ENCODE measurements at regions not wholly inside any gene's neighbourhood (a gene's known extent, or its start where the extent isn't known, plus 50 kb on each side); places are given as distances from the start of the nearest gene placed in this dataset.
"Not testable (repeated sequence)": the region's sequence is repeated elsewhere in the genome, so short reads cannot be mapped to it uniquely, and the experiment has no call there.

- H3K4me1 Mint-ChIP-seq (ENCODE audit: low read depth); H3K27me3 Mint-ChIP-seq (ENCODE audit: low read depth); H3K4me3 Mint-ChIP-seq; DNase-seq; H3K9me3 Mint-ChIP-seq; H3K36me3 Mint-ChIP-seq (ENCODE audit: low read depth); H3K27ac Mint-ChIP-seq; intact Hi-C loops (cut with micrococcal nuclease): not testable (repeated sequence)
- CTCF ChIA-PET = interaction anchor here (1.2 kb wide), 1 partner anchor 117 kb away, joined by 3 read pairs; no protein-coding TSS in a partner anchor
Observed at GRCh38 chr6:159538031-159538430, 155.0 kb downstream of the SOD2 start.

GRCh38 chr6:159535656-159536350 is 157.2 kb downstream of the SOD2 start:
- Mint-ChIP-seq H3K4me3 (no peak overlapping the region), H3K36me3 (ENCODE audit: low read depth) (no peaks in the 10 kb centered on the region), H3K27me3 (ENCODE audit: low read depth) (no peaks in the 10 kb centered on the region), H3K27ac (no peak overlapping the region), H3K4me1 (ENCODE audit: low read depth) (no peaks in the 10 kb centered on the region), H3K9me3 (no peaks in the 10 kb centered on the region)
- CTCF ChIA-PET = interaction anchor here (0.7 kb wide), 1 partner anchor 9 kb away, joined by 4 read pairs; no protein-coding TSS in a partner anchor
- DNase-seq = no peak
- intact Hi-C loops (cut with micrococcal nuclease) = no loop called here

GRCh38 chr6:159533568-159533967 is 159.5 kb downstream of the SOD2 start:
- Mint-ChIP-seq H3K4me1 (ENCODE audit: low read depth) (no peaks in the 10 kb centered on the region), H3K4me3 (no peak overlapping the region), H3K27ac (no peak overlapping the region), H3K9me3 (no peaks in the 10 kb centered on the region), H3K36me3 (ENCODE audit: low read depth) (no peaks in the 10 kb centered on the region), H3K27me3 (ENCODE audit: low read depth) (peaks cover 3% of the 10 kb centered on the region)
- intact Hi-C loops (cut with micrococcal nuclease) = no loop called here
- CTCF ChIA-PET = interaction anchor here (0.8 to 1.0 kb wide), 2 partner anchors 11 to 60 kb away, joined by 3 read pairs; no protein-coding TSS in a partner anchor
- DNase-seq = no peak

GRCh38 chr6:159533016-159533415 is 160.0 kb downstream of the SOD2 start:
- intact Hi-C loops (cut with micrococcal nuclease) = no loop called here
- Mint-ChIP-seq H3K27ac (no peak overlapping the region), H3K36me3 (ENCODE audit: low read depth) (no peaks in the 10 kb centered on the region), H3K4me3 (no peak overlapping the region), H3K4me1 (ENCODE audit: low read depth) (no peaks in the 10 kb centered on the region), H3K27me3 (ENCODE audit: low read depth) (peaks cover 3% of the 10 kb centered on the region), H3K9me3 (no peaks in the 10 kb centered on the region)
- no peak for DNase-seq
- CTCF ChIA-PET = no interaction called here

GRCh38 chr6:159532155-159532554 is 160.9 kb downstream of the SOD2 start:
- no peaks in the 10 kb centered on the region for H3K9me3 Mint-ChIP-seq
- no peaks in the 10 kb centered on the region for H3K4me1 Mint-ChIP-seq (ENCODE audit: low read depth)
- H3K27me3 Mint-ChIP-seq (ENCODE audit: low read depth) = peaks cover 8% of the 10 kb centered on the region
- DNase-seq = no peak
- no peak overlapping the region for H3K27ac Mint-ChIP-seq
- no peak overlapping the region for H3K4me3 Mint-ChIP-seq
- CTCF ChIA-PET = no interaction called here
- intact Hi-C loops (cut with micrococcal nuclease) = no loop called here
- no peaks in the 10 kb centered on the region for H3K36me3 Mint-ChIP-seq (ENCODE audit: low read depth)

GRCh38 chr6:159529934-159530333 is 163.1 kb downstream of the SOD2 start:
- DNase-seq = no peak
- Mint-ChIP-seq H3K36me3 (ENCODE audit: low read depth) (no peaks in the 10 kb centered on the region), H3K4me3 (no peak overlapping the region), H3K4me1 (ENCODE audit: low read depth) (no peaks in the 10 kb centered on the region), H3K27me3 (ENCODE audit: low read depth) (peaks cover 17% of the 10 kb centered on the region), H3K9me3 (no peaks in the 10 kb centered on the region), H3K27ac (no peak overlapping the region)
- CTCF ChIA-PET = no interaction called here
- intact Hi-C loops (cut with micrococcal nuclease) = no loop called here

- H3K4me3 Mint-ChIP-seq = no peak overlapping the region
- DNase-seq = no peak
- no peak overlapping the region for H3K27ac Mint-ChIP-seq
- H3K4me1 Mint-ChIP-seq (ENCODE audit: low read depth) = no peaks in the 10 kb centered on the region
- CTCF ChIA-PET = no interaction called here
- intact Hi-C loops (cut with micrococcal nuclease) = no loop called here
- H3K27me3 Mint-ChIP-seq (ENCODE audit: low read depth) = peaks cover 17% of the 10 kb centered on the region
- H3K36me3 Mint-ChIP-seq (ENCODE audit: low read depth) = no peaks in the 10 kb centered on the region
- no peaks in the 10 kb centered on the region for H3K9me3 Mint-ChIP-seq
Observed at GRCh38 chr6:159527351-159527750, 165.7 kb downstream of the SOD2 start.

- no peak overlapping the region for H3K4me3 Mint-ChIP-seq
- no peak for DNase-seq
- H3K27me3 Mint-ChIP-seq (ENCODE audit: low read depth) = peaks cover 20% of the 10 kb centered on the region
- CTCF ChIA-PET = interaction anchor here (0.6 kb wide), 1 partner anchor 123 kb away, joined by 6 read pairs; no protein-coding TSS in a partner anchor
- no peaks in the 10 kb centered on the region for H3K9me3 Mint-ChIP-seq
- intact Hi-C loops (cut with micrococcal nuclease) = no loop called here
- H3K27ac Mint-ChIP-seq = no peak overlapping the region
- H3K36me3 Mint-ChIP-seq (ENCODE audit: low read depth) = no peaks in the 10 kb centered on the region
- H3K4me1 Mint-ChIP-seq (ENCODE audit: low read depth) = no peaks in the 10 kb centered on the region
Observed at GRCh38 chr6:159525445-159526025, 167.5 kb downstream of the SOD2 start.

GRCh38 chr6:159522877-159523547 is 170.0 kb downstream of the SOD2 start:
- Mint-ChIP-seq H3K36me3 (ENCODE audit: low read depth) (no peaks in the 10 kb centered on the region), H3K27ac (no peak overlapping the region), H3K4me3 (no peak overlapping the region), H3K9me3 (no peaks in the 10 kb centered on the region), H3K4me1 (ENCODE audit: low read depth) (no peaks in the 10 kb centered on the region), H3K27me3 (ENCODE audit: low read depth) (peaks cover 27% of the 10 kb centered on the region)
- CTCF ChIA-PET = interaction anchor here (1.3 kb wide), 1 partner anchor 13 kb away, joined by 3 read pairs; no protein-coding TSS in a partner anchor
- intact Hi-C loops (cut with micrococcal nuclease) = no loop called here
- no peak for DNase-seq

- H3K4me3 Mint-ChIP-seq = no peak overlapping the region
- peaks cover 4% of the 10 kb centered on the region for H3K9me3 Mint-ChIP-seq
- H3K4me1 Mint-ChIP-seq (ENCODE audit: low read depth) = no peaks in the 10 kb centered on the region
- H3K27ac Mint-ChIP-seq = no peak overlapping the region
- intact Hi-C loops (cut with micrococcal nuclease) = no loop called here
- no peaks in the 10 kb centered on the region for H3K36me3 Mint-ChIP-seq (ENCODE audit: low read depth)
- CTCF ChIA-PET = no interaction called here
- DNase-seq = no peak
- peaks cover 24% of the 10 kb centered on the region for H3K27me3 Mint-ChIP-seq (ENCODE audit: low read depth)
Observed at GRCh38 chr6:159521962-159522361, 171.1 kb downstream of the SOD2 start.

- intact Hi-C loops (cut with micrococcal nuclease) = no loop called here
- CTCF ChIA-PET = no interaction called here
- peaks cover 11% of the 10 kb centered on the region for H3K9me3 Mint-ChIP-seq
- H3K27ac Mint-ChIP-seq = no peak overlapping the region
- DNase-seq = no peak
- no peak overlapping the region for H3K4me3 Mint-ChIP-seq
- H3K36me3 Mint-ChIP-seq (ENCODE audit: low read depth) = no peaks in the 10 kb centered on the region
- H3K27me3 Mint-ChIP-seq (ENCODE audit: low read depth) = peaks cover 16% of the 10 kb centered on the region
- no peaks in the 10 kb centered on the region for H3K4me1 Mint-ChIP-seq (ENCODE audit: low read depth)
Observed at GRCh38 chr6:159520002-159520401, 173.0 kb downstream of the SOD2 start.

- intact Hi-C loops (cut with micrococcal nuclease) = not testable (repeated sequence)
- CTCF ChIA-PET = interaction anchor here (0.6 kb wide), 1 partner anchor 76 kb away, joined by 4 read pairs; no protein-coding TSS in a partner anchor
Observed at GRCh38 chr6:159515811-159516210, 177.2 kb downstream of the SOD2 start.

More at GRCh38 chr6:159515811-159516210, 177.2 kb downstream of the SOD2 start:
- Mint-ChIP-seq H3K27me3 (ENCODE audit: low read depth) (peaks cover 15% of the 10 kb centered on the region), H3K9me3 (peaks cover 11% of the 10 kb centered on the region)
- not testable (repeated sequence) for H3K27ac Mint-ChIP-seq; H3K4me1 Mint-ChIP-seq (ENCODE audit: low read depth); H3K36me3 Mint-ChIP-seq (ENCODE audit: low read depth); DNase-seq; H3K4me3 Mint-ChIP-seq

Measured in activated naive CD4-positive, alpha-beta T cell treated with anti-CD3 and anti-CD28 coated beads for 36 hours (primary cell).